HG03159 (cell line): ENCODE measurements at regions not wholly inside any gene's neighbourhood (a gene's known extent, or its start where the extent isn't known, plus 50 kb on each side); places are given as distances from the start of the nearest gene placed in this dataset.
A peak's percentile ranks its signal among the peaks of the same experiment; 100 is the strongest.
"Not testable (repeated sequence)": the region's sequence is repeated elsewhere in the genome, so short reads cannot be mapped to it uniquely, and the experiment has no call there.

Experiments
- ATAC-seq: cut with Tn5 transposase; IDR thresholded peaks from one replicate; pipeline ENCODE4 v1.9.1; 2021; ENCODE audit warnings: mild to moderate bottlenecking, moderate library complexity; ENCODE audit not compliant: unreplicated experiment

DNA sequence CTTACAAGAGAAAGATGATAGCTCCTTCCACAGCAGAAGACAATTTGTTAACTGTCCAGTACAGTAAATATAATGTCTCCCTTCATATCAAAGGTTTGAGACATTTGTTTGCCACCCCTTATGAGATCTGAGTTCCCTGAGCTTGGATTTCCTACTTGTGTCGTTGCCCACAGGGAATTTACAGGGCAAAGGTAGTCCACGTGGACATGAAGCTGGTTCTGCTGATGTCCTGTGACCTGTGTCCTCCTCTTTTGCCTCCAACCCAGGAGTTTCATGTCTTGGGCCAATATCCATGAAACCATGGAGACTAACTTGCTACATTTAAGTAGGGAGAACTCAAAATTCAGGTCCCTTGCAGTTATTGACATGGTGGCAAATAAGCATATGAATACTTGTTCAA, 172.2 kb upstream of the KCTD7 start:
- ATAC-seq, result not testable (repeated sequence)

DNA sequence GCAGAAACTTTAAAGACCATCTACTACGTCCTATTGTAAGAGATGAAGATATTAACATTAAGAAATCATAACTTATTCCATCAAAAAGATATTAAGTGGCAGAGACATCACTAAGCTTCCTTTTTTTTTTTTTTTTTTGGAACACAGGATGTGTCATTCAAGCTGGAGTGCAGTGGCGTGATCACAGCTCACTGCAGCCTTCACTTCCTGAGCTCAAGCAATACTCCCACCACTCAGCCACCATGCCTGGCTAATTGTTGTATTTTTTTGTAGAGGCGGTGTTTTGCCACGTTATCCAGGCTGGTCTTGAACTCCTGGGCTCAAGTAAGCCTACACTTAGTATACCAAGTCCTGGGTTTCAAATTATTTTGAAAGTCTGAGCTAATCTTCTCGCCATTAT, 169.7 kb upstream of the KCTD7 start:
- not testable (repeated sequence) for ATAC-seq

DNA sequence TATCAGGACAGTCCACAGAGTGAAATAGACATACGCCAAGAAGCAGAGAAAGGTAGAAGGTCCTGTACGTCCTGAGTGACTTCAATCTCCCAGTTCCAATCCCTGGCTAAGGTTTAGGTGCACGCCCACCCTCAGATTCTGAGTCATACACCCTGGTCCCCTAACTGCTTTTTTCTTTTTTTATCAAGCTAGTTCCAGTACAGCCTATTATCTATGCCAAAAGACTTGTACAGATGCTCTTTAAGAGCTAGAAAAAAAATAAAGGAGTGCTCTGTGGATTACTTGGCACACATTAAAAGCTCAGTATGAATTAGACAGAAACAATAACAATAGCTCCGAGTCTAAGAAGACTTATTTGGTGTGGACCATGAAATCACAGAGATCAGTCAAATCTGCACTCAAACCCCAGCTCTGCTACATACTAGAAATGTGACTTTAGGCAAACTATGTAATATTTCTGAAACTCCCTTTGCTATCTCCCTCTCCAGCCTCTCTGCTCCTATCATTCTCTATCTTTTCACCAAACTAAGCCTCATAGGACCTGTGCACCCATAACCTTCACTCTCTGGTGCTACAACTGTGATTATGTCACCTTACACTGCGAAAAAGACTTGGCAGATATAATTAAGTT, 168.8 kb upstream of the KCTD7 start:
- not testable (repeated sequence) for ATAC-seq

DNA sequence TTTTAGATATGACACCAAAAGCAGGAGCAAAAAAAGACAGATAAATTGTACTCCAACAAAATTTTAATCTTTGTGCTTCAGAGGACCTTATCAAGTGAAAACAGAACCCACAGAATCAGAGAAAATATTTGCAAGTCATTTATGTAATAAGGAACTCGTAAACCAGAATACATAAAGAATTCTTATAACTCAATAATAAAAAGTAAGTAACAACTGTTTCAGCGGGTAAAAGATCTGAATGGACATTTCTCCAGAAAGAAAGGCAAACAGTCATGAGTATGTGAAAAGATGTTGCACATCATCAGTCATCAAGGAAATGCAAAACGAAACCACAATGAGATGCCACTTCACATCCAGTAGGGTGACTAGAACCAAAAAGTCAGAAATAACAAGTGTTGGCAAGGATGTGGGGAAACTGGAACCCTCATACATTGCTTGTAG, 167.7 kb upstream of the KCTD7 start:
- ATAC-seq, result no peak

DNA sequence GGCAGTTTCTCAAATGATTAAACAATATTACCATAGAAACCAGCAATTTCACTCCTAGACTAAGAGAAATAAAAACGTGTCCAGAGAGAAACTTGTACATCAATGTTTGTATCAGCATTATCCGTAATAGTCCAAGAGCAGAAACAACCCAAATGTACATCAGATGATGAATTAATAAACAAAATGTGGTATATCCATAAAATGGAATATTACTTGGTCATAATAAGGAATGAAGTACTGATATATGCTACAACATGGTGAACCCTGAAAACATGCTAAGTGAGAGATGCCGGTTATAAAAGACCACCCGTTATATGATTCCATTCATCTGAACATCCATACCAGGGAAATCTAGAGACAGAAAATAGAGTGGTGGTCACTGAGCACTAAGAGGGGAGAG, 167.3 kb upstream of the KCTD7 start:
- ATAC-seq, result not testable (repeated sequence)

DNA sequence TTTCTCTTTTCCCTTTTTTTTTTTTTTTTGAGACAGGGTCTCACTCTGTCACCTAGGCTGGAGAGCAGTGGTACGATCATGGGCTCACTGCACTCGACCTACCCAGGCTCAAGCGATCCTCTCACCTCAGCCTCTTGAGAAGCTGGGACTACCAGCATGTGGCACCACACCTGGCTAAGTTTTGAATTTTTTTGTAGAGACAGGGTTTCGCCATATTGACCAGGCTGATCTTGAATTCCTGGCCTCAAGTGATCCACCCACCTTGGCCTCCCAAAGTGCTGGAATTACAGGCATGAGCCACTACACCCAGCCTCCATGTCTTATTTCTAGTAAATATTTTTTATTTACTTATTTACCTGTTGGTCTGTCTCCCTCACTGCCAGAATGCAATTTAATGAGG, 165.8 kb upstream of the KCTD7 start:
- ATAC-seq, result not testable (repeated sequence)

DNA sequence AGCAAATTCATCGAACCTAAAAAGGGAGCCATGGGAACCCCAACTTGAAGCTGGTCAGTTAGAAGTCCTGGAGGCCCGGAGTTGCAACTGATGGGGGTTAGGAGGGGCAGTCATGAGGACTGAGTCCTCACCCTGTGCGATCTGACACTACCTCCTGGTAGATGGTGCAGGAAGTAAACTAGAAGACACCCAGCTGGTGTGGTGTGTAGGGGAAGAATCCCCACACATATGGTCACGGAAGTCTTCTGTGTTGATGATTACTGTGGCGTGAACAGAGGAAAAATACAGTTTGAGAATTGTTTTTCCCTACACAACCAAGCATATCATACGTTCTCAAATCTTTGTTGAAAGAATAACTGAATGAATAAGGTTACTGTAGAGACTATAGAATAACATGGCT, 164.6 kb upstream of the KCTD7 start:
- no peak for ATAC-seq

DNA sequence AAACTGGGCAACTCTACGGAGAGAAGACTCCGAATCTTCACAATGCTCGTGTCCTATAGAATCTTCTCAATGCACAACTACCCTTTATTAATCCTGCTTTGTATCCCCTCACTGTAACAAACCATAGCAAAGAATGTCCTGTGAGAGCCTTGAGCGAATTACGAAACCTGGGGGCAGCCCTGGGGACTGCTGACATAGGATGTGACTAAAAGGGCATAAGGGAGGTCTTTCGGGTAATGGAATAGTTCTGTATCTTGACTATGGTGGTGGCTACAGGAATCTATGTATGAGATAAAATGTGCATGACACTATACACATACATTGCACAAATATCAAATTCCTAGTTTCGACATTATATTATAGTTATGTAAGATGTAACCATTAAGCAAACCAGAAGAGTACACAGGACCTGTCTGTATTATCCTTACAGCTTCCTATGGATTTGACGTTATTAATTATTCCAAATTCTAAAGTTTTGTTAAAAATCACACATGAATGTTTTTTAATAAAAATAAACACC, 162.5 kb upstream of the KCTD7 start:
- no peak for ATAC-seq

DNA sequence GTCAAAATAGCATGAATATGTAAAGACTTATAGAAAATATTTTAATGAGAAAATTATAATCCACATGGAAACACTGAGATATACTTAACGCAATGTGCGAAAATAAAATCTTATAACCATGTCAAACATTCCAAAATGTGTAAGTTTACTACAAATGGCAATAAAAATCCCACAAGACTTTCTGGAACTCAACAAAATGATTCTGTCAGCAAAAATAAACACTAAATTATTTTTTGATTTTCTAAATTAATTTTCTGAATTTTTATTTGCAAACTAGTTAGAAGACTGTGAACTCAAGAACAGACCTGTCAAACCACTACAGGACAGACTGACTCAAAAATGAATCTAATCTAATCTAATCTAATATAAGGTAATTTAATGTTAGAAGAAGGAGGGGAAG, 160.8 kb upstream of the KCTD7 start:
- ATAC-seq, result no peak

DNA sequence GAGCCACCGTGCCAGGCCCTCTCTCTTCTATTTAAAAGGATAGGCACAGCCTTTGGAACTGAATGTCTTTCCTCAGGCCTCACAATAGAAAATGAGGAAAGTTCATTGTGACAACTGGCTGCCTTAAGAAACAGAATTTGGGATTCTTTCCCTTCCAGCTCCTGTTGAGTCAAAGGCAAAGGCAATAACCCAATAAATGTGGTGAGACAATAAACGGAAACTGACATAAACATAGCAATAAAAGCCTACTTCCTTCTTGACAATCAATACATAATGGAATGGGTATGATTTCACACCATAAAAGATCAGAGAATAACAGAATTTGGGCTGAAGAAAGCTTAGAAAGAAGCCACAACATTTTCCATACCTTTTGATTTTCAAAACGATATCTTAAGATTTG, 155.6 kb upstream of the KCTD7 start:
- not testable (repeated sequence) for ATAC-seq

DNA sequence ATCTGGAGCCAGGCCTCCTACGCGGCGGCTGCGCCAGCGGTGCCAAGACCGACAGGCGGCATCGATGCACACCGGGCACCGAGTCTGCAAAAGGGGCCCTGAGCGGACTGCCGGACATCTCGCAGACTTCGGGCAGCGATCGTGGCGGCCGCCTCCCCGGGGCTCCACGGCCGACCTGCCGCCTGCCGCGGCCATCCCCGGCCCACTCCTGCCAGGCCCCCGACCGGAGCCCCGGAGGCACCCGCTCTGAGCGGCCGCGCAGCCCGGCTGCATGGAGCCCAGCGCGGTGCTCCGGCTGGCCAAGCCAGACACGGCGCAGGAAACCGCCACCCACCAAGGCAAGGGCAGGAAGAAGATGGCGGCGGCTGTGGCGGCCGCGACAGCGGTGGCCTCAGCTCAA, 154.2 kb upstream of the KCTD7 start:
- ATAC-seq, result no peak

DNA sequence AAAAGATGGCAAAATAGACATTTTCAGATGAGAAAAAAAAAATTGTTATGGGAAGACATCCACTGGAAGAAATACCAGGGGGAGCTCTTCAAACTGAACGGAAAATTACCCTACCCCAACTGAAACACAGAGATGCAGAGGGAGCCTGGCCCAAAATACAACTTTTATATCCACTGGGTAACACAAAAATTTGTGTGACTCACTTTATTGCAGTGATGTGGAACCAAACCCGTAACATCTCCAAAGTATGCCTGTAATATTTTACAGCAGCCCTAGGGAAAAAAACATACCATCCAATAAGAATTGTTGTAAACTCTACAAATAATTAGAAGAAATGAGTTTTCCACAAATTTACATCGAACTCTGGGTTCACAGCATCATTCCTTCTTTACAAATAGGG, 152.6 kb upstream of the KCTD7 start:
- ATAC-seq, result not testable (repeated sequence)

DNA sequence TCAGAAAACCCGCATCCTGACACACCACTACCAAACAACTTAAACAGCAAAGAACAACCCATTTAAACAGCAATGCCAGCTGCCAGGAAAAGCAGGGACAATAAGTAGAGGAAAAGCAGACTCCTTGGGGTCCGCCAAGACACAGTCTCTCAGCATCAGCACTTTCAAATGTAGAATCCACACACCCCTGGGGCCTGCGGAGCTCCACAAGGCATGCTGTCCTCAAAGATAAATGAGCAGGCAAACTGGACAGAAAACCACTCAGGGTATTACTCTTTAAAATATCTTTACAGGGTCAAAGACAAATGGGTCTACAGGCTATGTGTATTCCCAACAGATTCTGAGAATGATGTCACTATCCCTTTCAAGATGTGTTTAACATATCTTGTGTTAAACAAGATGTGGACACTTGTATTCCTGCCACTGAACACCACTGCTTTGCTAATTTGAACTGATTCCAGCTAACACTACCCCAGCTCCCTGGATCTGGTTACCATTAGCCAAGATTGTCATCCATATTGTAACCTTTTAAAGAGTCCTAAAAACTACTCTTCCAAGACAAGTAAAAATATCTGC, 150.8 kb upstream of the KCTD7 start:
- ATAC-seq, result not testable (repeated sequence)

DNA sequence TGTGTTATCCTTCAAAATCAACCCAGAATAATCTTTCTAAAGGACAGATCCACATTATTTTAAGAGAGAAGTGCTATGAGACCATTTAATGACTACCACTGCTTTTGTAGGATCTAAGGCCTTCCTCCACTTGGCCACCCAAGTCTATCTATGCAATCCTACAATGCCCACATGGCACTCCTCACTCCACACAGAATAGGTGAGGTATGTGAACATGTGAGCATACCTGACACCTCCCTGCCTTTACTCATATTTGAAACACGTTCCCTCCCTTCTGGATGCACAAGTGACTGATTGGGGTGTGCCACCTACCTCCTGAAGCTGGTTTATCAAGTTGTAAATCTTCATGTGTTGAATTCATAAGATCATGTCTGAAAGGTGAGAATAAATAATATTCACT, 147.5 kb upstream of the KCTD7 start:
- not testable (repeated sequence) for ATAC-seq

DNA sequence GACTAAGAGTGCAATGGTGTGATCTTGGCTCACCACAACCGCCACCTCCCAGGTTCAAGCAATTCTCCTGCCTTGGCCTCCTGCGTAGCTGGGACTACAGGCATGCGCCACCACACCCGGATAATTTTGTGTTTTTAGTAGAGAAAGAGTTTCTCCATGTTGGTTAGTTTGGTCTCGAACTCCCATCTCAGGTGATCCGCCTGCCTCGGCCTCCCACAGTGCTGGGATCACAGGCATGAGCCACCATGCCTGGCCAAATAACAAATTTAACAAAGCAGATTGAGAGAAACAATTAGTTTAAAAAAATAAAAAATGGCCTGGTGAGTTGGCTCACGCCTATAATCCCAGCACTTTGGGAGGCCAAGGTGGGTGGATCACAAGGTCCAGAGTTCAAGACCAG, 139.6 kb upstream of the KCTD7 start:
- ATAC-seq, result not testable (repeated sequence)

DNA sequence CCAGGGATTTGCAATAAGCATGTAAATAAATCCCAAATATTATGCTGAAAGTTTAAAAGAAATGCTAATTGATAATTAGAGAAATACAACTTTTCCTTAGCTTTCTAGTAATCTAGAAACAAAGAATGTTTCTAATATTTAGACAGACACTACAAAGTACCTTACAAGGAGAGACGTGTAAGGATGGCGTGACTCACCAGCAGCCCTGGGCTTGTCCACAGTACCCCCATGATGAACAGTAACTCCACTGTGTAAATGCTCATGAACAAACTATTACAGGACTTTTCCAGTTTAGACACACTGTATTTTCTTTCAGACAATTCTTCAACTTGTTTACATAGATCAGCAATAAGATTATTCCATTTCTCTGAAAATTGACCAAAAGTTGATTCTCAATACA, 138.9 kb upstream of the KCTD7 start:
- ATAC-seq, result not testable (repeated sequence)

DNA sequence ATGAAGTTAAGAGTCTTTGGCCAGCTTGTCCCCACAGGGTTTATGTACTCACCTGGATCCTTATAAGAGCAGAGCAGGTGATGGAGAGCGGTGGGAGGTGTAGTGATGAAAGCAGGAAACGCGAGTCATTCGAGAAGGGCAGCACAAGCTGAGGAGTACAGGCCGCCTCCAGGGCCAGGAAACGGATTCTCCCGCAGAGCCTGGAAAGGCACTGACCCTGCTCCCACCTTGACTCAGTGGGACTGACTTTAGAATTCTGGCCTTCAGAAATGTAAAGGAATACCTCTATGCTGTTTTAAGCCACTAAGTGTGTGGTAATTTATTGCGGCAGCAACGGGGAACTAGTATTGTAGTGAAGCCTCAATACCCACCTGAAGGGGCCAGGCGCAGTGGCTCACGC, 137.7 kb upstream of the KCTD7 start:
- ATAC-seq, result not testable (repeated sequence)

DNA sequence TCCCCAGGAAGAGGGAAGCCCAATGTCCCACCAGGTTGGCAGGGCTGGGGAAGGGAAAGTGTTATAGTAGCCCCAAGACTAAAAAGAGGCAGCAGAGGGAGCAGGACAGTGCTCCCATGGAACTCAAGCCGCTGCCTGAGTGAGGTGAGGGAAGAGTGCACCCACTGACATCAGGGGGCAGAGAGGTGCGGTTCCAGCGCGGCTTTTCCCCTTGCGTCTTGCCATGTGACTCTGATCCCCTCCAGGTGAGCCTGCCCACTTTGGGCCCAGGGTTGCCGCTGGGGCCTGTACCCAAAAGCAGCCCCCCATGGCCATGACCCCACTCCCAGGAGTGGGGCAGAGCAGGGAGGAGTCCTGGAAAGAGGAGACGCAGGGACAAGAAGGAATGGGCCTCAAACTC, 136.3 kb upstream of the KCTD7 start:
- ATAC-seq, result not testable (repeated sequence)

DNA sequence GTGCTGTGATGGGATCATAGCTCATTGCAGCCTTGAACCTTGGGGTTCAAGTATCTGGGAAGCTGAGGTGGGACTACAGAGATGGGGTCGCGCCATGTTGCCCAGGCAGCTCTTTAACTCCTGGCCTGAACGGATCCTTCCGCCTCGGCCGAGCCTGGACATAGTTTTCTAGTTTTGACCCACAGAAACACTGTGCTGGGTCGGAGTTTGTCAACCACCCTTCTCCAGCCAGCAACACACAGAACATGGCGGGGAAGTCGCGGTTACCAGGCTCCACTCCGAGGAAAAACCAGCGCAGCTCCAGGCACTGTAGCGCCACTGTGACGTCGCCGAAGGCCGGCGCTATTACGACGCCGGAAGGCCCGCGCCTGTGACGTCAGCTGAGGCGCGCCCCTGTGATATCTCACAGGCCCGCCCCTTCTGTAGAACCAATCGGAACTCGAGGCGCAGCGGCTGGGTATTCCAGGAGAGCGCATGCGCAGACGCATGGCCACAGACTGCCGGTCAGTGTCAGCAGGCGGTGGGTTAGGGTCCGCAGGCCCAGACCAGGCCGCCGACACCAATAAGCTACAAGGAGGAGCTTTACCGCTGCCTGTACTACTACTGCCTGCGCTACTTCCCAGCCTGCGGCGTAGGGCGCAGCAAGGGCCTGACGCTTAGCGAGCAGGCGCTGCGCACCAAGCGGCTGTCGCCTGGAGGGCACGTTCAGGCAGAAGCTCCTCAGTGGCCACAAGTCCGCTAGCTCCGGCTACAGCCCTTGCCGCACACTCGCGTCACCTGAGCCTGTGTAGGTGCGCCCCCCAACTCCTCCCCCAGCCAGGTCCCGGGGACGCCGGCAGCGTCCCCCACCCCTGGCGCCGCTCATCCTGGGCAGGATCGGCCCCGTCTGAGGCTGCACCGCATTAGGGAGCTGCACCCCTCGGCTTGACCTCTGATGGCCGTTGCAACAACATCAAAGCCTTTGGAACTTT, 135.2 kb upstream of the KCTD7 start:
- ATAC-seq, result peak; percentile 97

DNA sequence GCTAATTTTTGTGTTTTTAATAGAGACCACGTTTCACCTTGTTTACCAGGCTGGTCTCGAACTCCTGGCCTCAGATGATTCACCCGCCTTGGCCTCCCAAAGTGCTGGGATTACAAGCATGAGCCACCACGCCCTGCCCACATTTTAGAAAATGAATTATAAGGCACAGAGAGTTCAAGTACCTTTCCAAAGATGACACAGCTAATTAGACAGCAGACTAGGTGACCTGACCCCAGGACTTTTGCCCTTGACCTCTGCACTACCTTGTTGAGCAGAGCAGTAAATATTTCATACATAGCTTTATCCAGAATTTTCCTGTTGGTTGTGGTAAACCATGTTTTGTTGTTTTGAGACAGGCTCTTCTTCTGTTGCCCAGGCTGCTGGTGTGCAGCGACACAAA, 131.3 kb upstream of the KCTD7 start:
- ATAC-seq, result no peak

DNA sequence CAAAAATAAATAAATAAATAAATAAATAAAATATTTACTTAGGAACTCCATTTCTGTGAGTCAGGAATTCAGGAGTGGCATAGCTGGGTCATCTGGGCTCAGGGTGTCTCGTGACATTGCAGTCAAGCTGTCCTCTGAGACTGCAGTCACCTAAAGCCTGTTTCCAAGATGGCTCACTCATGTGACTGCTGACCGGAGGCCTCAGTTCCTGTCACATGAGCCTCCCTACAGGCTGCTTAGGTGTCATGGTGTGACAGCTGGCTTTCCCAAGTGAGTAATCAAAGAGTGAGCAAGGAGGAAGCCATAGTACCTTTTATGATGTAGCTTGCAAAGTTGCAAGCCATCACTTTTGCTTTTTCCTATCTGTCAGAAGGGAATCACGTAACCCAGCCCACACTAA, 128.6 kb upstream of the KCTD7 start:
- ATAC-seq, result no peak
